ENCODE measurements at regions not wholly inside any gene's neighbourhood (a gene's known extent, or its start where the extent isn't known, plus 50 kb on each side); places are given as distances from the start of the nearest gene placed in this dataset.

DNA sequence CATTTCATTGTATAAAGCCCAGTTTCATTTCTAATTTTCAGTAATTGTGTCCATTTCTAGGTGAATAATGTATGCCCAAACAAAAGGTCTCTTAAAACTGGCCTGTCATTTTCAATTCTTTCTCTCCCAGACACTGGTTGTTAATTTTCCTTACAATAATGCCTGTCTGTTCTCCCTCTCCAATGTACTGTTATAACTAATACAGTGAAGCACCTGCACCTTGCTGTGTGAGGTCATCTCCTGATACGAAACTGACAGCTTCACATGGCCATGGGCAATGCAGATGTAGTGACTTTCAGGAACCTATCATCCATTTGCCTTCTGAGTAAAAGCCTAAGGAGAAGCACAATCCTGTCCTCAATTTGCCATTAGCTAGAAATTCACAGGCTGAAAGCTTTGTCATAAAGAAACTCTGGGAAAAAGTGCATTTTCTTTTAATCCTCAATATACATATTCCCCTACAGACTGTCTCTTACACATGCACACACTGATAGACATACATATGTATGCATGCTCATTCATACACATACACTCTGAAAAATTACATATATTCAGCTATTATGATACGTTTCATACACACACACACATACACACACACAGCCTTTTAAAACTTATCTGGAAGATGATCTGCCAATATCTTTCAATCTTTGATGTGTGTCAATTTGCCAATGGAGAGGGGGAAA, 1030.3 kb downstream of the TDRD15 start:
- TF ChIP-seq, protein P1, sequence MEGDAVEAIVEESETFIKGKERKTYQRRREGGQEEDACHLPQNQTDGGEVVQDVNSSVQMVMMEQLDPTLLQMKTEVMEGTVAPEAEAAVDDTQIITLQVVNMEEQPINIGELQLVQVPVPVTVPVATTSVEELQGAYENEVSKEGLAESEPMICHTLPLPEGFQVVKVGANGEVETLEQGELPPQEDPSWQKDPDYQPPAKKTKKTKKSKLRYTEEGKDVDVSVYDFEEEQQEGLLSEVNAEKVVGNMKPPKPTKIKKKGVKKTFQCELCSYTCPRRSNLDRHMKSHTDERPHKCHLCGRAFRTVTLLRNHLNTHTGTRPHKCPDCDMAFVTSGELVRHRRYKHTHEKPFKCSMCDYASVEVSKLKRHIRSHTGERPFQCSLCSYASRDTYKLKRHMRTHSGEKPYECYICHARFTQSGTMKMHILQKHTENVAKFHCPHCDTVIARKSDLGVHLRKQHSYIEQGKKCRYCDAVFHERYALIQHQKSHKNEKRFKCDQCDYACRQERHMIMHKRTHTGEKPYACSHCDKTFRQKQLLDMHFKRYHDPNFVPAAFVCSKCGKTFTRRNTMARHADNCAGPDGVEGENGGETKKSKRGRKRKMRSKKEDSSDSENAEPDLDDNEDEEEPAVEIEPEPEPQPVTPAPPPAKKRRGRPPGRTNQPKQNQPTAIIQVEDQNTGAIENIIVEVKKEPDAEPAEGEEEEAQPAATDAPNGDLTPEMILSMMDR (conservative IDR thresholded peaks at IDR 0.05 in 1 of 2, IDR thresholded peaks at IDR 0.05 in 1 of 2; ENCODE audit: low read depth in 1 of 2, low read length in 2 of 2): no peak
- no peak for TF ChIP-seq EZH2 (IDR thresholded peaks at IDR 0.05; ENCODE audit: low read length, missing control alignments)
